Keratinocyte (primary cell): ENCODE measurements at regions not wholly inside any gene's neighbourhood (a gene's known extent, or its start where the extent isn't known, plus 50 kb on each side); places are given as distances from the start of the nearest gene placed in this dataset.
"Not testable (repeated sequence)": the region's sequence is repeated elsewhere in the genome, so short reads cannot be mapped to it uniquely, and the experiment has no call there.

Experiments used
- DNase-seq: peaks from one replicate; pipeline ENCODE4 v3.0.0-alpha.2; 2011; ENCODE audit warnings: low read depth, missing footprints, low spot score
- FAIRE-seq: peaks from 2 replicates; lab custom pipeline; 2011; peaks lifted over from hg19 to GRCh38; lab: Jason Lieb, UNC
- H2AFZ ChIP-seq: 2 replicates; pipeline ENCODE4 v1.6.0; 2012; ENCODE audit warnings: low read length, control low read depth, inconsistent platforms; ENCODE audit not compliant: control insufficient read depth
- H3K27ac ChIP-seq: 2 replicates; pipeline ENCODE4 v1.5.1; 2011; ENCODE audit warnings: low read length; ENCODE audit not compliant: control insufficient read depth, insufficient read depth
- H3K27me3 ChIP-seq: 3 replicates; pipeline ENCODE4 v1.6.0; 2011; ENCODE audit warnings: low read length; ENCODE audit not compliant: control insufficient read depth, insufficient read depth; ENCODE audit errors: extremely low read depth
- H3K36me3 ChIP-seq, 2 experiments: 2 replicates in 1 of 2; 3 replicates in 1 of 2; pipeline ENCODE4 v1.5.1; 2011; ENCODE audit warnings: low read length in 2 of 2, mild to moderate bottlenecking in 1 of 2; ENCODE audit not compliant: control insufficient read depth in 2 of 2, insufficient read depth in 2 of 2; ENCODE audit errors: extremely low read depth in 1 of 2
- H3K4me1 ChIP-seq: 3 replicates; pipeline ENCODE4 v1.5.1; 2011; ENCODE audit warnings: low read length; ENCODE audit not compliant: control insufficient read depth, insufficient read depth; ENCODE audit errors: extremely low read depth
- H3K4me2 ChIP-seq: 3 replicates; pipeline ENCODE4 v1.6.0; 2011; ENCODE audit warnings: low read depth, low read length; ENCODE audit not compliant: control insufficient read depth, insufficient read depth; ENCODE audit errors: extremely low read depth
- H3K4me3 ChIP-seq, 3 experiments: fragments of 200-600 bp in 1 of 3; sonication (generic) in 1 of 3; 2 replicates in 2 of 3; 3 replicates in 1 of 3; pipeline ENCODE4 v1.5.1; 2011 to 2016; ENCODE audit warnings: low read length in 3 of 3, mild to moderate bottlenecking in 3 of 3, control low read depth in 2 of 3, inconsistent platforms in 1 of 3, low read depth in 1 of 3, mixed read lengths in 1 of 3, mixed run types in 1 of 3, moderate library complexity in 1 of 3; ENCODE audit not compliant: control insufficient read depth in 2 of 3, insufficient read depth in 2 of 3; ENCODE audit errors: extremely low read depth in 1 of 3
- H3K79me2 ChIP-seq: 2 replicates; pipeline ENCODE4 v1.6.0; 2012; ENCODE audit warnings: low read length; ENCODE audit not compliant: control insufficient read depth, insufficient read depth
- H3K9ac ChIP-seq: 3 replicates; pipeline ENCODE4 v1.6.0; 2011; ENCODE audit warnings: low read length; ENCODE audit not compliant: control insufficient read depth, insufficient read depth; ENCODE audit errors: extremely low read depth
- H3K9me1 ChIP-seq: 3 replicates; pipeline ENCODE4 v1.6.0; 2011; ENCODE audit warnings: low read length; ENCODE audit not compliant: control insufficient read depth, insufficient read depth; ENCODE audit errors: extremely low read depth
- H3K9me3 ChIP-seq: 2 replicates; pipeline ENCODE4 v1.5.1; 2012; ENCODE audit warnings: low read depth, low read length; ENCODE audit not compliant: control insufficient read depth
- H4K20me1 ChIP-seq: 3 replicates; pipeline ENCODE4 v1.6.0; 2011; ENCODE audit warnings: low read length; ENCODE audit not compliant: control insufficient read depth, insufficient read depth; ENCODE audit errors: extremely low read depth
- CTCF ChIP-seq, 3 experiments: IDR thresholded peaks in 1 of 3; conservative IDR thresholded peaks in 1 of 3; optimal IDR thresholded peaks in 1 of 3; 2 replicates in 2 of 3; 3 replicates in 1 of 3; pipeline versions ENCODE3 to v1.5.1; 2011; ENCODE audit warnings: low read length in 3 of 3, mild to moderate bottlenecking in 3 of 3, moderate library complexity in 2 of 3, control low read depth in 1 of 3, inconsistent platforms in 1 of 3; ENCODE audit not compliant: insufficient read depth in 2 of 3; ENCODE audit errors: extremely low read depth in 1 of 3
- EZH2 ChIP-seq: IDR thresholded peaks from one replicate; pipeline ENCODE4 v1.6.1; 2012; ENCODE audit warnings: inconsistent platforms, mild to moderate bottlenecking, low read length, moderate library complexity
- dilution Hi-C: fragments of 300-500 bp; cut with MboI; formaldehyde crosslinking; loops from one replicate; pipeline ENCODE4 v1.7.0; 2020; ENCODE audit warnings: low sequenced_read_pairs; ENCODE audit not compliant: extremely low pct_ligation_motif_present

- no peaks in the 10 kb centered on the region for H3K4me1 ChIP-seq
- H3K9me1 ChIP-seq = no peaks in the 10 kb centered on the region
- no peak for TF ChIP-seq CTCF (optimal IDR thresholded peaks at IDR 0.05 in 1 of 3, IDR thresholded peaks at IDR 0.05 in 1 of 3, conservative IDR thresholded peaks at IDR 0.05 in 1 of 3; ENCODE audit: extremely low read depth in 1 of 3, insufficient read depth in 2 of 3, low read length in 3 of 3)
- TF ChIP-seq EZH2 = no peak
- H3K27ac ChIP-seq = no peak overlapping the region
- DNase-seq (no peak), FAIRE-seq (no peak)
- H3K27me3 ChIP-seq = no peaks in the 10 kb centered on the region
- H2AFZ ChIP-seq = no peak overlapping the region
- no peak overlapping the region for H3K4me3 ChIP-seq
- no peak overlapping the region for H3K9ac ChIP-seq
- no peaks in the 10 kb centered on the region for H3K79me2 ChIP-seq
- dilution Hi-C loops = no loop called here
- H4K20me1 ChIP-seq = no peaks in the 10 kb centered on the region
- H3K9me3 ChIP-seq = no peaks in the 10 kb centered on the region
- no peak overlapping the region for H3K4me2 ChIP-seq
- no peaks in the 10 kb centered on the region for H3K36me3 ChIP-seq
These were observed 1040.2 kb downstream of the HACE1 start for GRCh38 chr6:103819509-103819908.

DNA sequence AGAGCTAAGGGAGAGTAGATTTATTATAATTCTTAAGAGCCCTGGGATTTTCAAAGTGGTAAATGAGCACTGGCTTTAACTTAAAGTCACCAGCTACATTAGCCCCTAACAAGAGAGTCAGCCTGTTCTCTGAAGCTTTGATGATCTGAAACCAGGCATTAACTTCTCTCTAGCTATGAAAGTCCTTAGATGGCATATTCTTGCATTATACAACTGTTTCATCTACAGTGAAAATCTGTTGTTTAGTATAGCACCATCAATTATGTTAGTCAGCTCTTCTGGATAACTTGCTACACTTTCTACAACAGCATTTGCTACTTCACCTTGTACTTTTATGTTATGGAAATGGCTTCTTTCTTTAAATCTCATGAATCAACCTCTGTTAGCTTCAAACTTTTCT, 1046.7 kb downstream of the HACE1 start:
- no peak for DNase-seq
- Histone ChIP-seq H3K27me3 (no peaks in the 10 kb centered on the region), H3K9ac (no peak overlapping the region), H4K20me1 (no peaks in the 10 kb centered on the region), H3K27ac (no peak overlapping the region), H3K79me2 (no peaks in the 10 kb centered on the region), H3K36me3 (no peaks in the 10 kb centered on the region), H3K9me3 (no peaks in the 10 kb centered on the region), H2AFZ (no peak overlapping the region), H3K4me1 (no peaks in the 10 kb centered on the region), H3K4me3 (no peak overlapping the region), H3K9me1 (no peaks in the 10 kb centered on the region), H3K4me2 (no peak overlapping the region)
- dilution Hi-C loops = no loop called here
- TF ChIP-seq CTCF (optimal IDR thresholded peaks at IDR 0.05 in 1 of 3, IDR thresholded peaks at IDR 0.05 in 1 of 3, conservative IDR thresholded peaks at IDR 0.05 in 1 of 3; ENCODE audit: extremely low read depth in 1 of 3, insufficient read depth in 2 of 3, low read length in 3 of 3) = no peak
- no peak for TF ChIP-seq EZH2
- FAIRE-seq = no peak

- dilution Hi-C loops, DNase-seq, H3K4me2 ChIP-seq, H4K20me1 ChIP-seq, H3K9ac ChIP-seq, H3K79me2 ChIP-seq, FAIRE-seq, H3K4me3 ChIP-seq, H3K9me3 ChIP-seq, H3K9me1 ChIP-seq, H2AFZ ChIP-seq, H3K36me3 ChIP-seq, H3K4me1 ChIP-seq, H3K27me3 ChIP-seq, H3K27ac ChIP-seq: not testable (repeated sequence)
These were observed 1057.7 kb downstream of the HACE1 start for GRCh38 chr6:103801901-103802479.
